NCI-H345 treated with DMSO at 0.1 percent for 48 hours (cell line): ENCODE measurements at regions not wholly inside any gene's neighbourhood (a gene's known extent, or its start where the extent isn't known, plus 50 kb on each side); places are given as distances from the start of the nearest gene placed in this dataset.

Experiments
- DNase-seq: peaks from one replicate; lab custom pipeline; 2025; ENCODE audit not compliant: unreplicated experiment; lab: John Stamatoyannopoulos, UW

DNA sequence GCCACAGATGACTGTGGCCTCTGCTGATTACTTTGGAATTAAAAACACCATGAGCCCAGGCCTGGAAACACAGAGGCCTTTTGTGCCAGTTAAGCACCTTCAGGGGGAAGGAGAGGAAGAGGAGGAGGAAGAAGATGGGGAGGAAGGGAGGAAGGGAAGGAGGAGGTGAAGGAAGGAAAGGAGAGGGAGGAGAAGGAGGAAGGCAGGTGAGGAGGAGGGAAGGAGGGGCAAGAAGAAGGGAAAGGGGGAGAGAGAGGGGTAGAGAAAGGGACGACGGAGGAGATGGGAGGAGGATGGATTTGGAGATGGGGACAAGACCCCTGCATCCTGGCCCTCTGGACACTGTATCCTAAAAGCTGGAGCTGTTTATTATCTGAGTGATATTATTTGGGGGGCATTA is 231.0 kb downstream of the UQCRFS1 start:
- no peak for DNase-seq

GRCh38 chr19:28981518-28981917 is 231.4 kb downstream of the UQCRFS1 start:
- DNase-seq = no peak

GRCh38 chr19:28980236-28980868 is 232.6 kb downstream of the UQCRFS1 start:
- DNase-seq = no peak

- DNase-seq = no peak
Observed at GRCh38 chr19:28977826-28978225, 235.1 kb downstream of the UQCRFS1 start.

DNA sequence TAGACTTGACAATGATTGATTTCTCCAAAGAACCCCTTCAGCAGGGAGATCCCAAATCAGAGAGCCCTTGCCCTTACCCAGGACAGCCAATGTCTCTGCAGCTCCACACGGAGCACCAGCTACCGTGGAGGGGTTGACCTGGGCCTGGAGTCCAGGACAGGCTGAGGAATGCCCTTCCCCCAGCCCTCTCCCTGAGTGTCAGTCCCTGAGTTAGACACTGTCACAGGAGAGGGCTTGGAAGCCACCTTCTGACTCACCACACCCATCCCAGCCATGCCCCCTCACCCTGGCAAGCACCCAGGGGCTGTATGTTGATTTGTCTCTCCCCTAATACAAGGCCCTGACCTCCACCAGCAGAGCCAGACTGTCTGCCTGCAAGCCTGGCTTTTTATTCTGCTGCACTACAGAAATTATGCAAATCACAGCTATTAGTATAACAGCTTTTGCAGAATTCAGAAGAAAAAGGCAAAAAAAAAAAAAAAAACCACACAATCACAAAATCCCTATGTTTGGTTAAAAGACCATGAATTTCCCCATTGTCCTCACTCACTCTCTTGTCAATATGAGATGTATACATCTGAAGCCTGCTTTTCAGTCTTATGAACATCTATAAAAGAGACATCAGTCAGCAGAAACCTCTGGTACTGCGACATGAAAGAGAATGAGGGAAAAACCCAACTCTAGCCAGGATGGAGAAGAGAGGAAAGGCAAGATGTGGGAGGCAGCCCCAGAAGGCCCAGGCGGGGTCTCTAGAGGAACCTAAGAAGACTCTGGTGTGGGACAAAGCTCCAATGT is 240.7 kb downstream of the UQCRFS1 start:
- no peak for DNase-seq

- DNase-seq = no peak
Observed at GRCh38 chr19:28971513-28971912, 241.4 kb downstream of the UQCRFS1 start.

DNA sequence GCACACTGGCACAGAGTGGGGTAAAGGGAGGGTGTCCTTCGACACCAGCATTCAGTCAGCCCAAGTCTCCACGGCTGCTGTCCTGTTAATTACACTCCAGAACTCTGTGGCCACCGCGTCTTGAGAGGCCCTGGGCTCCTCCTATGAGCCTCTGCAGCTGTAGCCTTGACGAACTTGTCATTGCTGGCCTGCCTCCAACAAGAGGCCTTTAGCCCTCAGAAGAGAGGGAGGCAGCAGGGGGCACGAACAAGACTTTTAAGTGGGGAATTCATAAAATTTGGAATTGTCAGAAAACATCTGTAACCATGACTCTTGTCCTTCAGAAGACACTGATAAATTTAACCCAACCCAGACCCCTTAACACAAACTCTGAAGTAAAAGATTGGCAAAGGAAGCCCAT is 241.9 kb downstream of the UQCRFS1 start:
- no peak for DNase-seq

DNA sequence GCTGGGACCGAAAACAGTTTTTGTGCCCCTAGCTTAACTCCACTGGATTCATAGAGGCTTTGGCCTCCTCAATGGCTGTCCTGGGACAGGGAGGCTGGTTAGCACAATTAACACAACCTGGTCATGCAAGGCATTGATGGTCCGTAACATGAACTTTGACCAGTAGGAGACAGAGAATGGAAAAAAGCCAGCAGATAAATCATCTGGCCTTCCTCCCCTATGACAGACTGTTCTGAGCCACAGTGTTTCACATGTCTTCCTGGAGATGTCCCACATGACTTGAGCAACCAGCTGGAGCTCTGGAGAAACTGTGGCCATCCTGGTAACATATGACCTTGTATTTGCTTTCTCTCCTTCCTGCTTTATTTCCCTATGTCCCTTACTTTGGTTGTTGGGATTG is 244.2 kb downstream of the UQCRFS1 start:
- no peak for DNase-seq

DNA sequence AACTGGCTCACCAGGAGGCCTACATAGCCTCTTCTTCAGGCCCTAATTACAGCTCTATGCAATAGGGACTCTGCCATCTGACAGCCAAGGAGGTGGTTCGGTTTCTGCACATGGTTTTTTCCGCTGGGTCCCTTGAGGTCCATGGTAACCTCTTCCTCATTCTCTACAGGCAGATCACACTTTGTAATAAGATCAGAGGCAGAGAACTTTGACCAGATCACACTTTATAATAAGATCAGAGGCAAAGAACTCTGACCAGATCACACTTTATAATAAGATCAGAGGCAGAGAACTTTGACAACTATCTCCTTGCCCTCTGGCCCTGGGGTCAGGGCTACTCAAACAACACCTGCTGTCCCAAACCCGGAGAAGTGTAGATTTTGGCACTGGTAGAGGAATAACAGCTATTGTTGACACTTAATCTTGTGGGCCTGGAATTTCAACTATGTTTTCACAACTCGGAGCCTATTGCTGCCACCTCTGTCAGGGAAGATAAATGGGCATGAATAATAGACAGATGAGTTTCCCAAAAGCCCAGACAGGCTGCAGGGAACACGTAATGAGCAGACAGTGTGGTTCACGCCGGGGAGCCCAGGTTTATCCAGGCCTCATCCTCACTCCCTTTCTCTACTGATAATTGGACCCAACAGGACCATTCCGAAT is 246.1 kb downstream of the UQCRFS1 start:
- no peak for DNase-seq

GRCh38 chr19:28964500-28964899 is 248.5 kb downstream of the UQCRFS1 start:
- DNase-seq = no peak

GRCh38 chr19:28963486-28964250 is 249.3 kb downstream of the UQCRFS1 start:
- DNase-seq = no peak

DNA sequence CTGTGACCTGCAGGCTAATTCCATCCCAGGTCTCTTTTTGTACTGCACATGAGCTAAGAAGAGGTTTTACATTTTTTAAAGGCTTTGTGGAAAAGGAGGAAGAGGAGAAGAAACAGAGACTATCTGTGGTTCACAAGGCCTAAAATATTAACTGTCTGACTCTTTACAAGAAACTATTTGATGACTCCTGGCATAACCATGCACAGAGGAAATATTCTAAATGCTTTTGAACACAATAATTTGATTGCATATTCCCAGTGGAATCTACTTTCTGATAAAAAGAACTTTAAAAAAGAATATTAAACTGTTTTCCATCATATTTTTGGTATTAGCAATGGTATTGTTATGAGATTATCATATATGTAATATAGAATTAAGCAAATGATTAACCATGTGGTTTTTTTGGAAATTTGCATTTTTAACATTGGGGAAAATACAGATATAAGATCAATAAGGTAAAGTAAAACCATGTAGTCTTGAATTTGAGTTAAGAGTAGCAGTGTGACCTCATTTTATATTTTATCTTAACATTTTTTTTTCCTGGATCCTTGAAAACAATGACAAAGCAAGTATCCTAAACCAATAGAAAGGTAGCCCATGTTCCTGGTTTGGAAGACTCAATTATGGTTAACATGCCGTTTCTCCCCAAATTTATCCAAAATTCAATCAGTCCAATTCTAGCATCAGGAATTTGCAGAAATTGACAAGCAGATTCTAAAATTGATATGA is 251.0 kb downstream of the UQCRFS1 start:
- DNase-seq = no peak

GRCh38 chr19:28960986-28961705 is 251.8 kb downstream of the UQCRFS1 start:
- DNase-seq = no peak

- DNase-seq = no peak
Observed at GRCh38 chr19:28960586-28960985, 252.4 kb downstream of the UQCRFS1 start.

DNA sequence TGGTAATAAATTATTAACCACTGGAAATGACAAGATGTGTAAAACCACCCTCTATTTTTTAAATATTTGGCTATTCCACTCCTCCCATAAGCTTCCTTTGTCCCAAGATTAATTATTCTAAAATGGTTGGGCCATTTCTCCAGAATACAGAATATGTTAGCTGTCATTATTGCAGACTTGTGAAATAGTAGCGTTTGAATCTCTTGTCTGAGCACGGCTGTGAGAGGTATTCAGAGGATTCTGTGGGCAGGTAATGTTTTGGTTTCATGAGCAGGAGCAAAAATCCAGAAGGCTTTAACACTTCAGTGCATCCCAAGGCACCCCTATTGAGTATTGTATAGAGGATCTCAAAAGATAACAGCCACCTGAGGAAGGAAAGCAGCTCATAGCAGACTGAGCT is 256.0 kb downstream of the UQCRFS1 start:
- no peak for DNase-seq

DNA sequence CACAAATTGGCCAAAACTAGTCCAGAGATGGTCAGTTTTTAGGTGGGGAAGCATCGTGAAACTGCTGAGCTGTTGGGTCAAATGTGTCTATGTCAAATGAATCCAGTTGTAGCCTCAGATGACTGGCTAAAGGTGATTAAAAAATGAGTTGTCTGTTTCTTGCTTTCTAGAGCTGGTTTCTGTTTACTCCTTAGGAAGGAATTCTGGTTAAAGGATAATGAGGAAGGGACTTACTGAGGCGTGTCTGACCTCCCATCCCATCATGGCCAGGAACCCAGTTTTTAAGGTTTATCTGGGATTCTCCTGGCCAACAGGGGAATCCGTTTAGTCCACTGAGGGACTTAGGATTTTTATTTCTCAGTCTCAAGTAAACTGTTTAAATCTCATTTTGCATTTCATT is 256.5 kb downstream of the UQCRFS1 start:
- DNase-seq = no peak

DNA sequence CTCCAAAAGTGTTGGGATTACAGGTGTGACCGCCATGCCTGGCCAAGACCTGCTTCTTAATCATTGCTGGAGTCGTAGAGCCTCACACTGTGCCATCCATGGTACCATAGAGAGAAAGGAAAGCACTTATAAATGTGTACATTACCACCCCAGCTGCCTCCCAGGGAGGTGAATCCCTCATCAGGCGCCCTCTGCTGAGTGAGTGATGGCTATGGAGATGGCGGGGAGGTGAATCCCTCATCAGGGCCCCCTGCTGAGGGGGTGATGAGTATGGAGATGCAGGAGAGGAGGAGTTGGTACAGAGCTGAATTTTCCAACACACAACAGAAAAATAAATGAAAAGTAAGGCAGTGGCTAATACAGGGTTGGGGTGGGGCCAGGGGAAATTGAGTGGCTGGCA is 263.4 kb downstream of the UQCRFS1 start:
- DNase-seq = no peak

- DNase-seq = no peak
Observed at GRCh38 chr19:28949027-28949426, 263.9 kb downstream of the UQCRFS1 start.

DNA sequence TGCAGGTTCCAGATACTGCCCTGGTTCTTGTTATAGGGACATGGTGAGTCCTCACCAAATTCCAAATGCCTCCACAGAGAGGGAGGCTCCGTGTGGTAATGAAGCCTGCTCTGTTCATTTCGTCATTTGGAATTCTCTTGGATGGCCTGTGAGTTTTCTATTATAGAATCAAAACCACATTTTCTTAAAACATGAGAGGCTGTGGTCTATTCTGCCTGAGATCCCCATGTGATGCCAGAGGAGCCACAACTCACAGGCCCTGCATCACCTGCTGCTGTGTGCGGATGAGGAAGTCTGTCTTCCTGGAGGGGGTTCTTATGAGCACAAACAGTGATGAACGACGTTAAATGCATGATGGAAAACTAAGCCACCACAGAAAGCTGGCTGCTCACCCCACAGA is 264.4 kb downstream of the UQCRFS1 start:
- no peak for DNase-seq

DNA sequence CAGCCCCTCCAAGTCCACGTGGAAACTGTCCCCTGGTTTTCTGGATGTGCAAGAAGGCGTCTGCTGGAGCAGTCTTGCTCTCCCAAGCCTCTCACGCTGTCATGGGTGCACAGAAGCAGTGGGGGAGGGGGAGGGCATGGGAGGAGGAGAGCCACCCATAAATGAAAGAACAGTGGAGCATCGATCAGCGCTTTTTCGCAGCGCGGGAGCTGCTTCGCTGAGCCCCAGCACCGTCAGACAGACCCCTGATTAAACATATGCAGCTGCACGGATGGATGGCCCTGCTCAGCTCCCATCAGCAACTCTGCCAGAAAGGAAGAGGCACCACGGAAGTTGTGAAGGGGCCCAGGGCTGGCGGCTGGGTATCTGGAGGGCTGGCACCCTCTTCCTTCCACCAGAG is 264.9 kb downstream of the UQCRFS1 start:
- DNase-seq = no peak
